HG02642 (cell line): ENCODE measurements at regions not wholly inside any gene's neighbourhood (a gene's known extent, or its start where the extent isn't known, plus 50 kb on each side); places are given as distances from the start of the nearest gene placed in this dataset.

ENCODE experiments used
- ATAC-seq: cut with Tn5 transposase; IDR thresholded peaks from one replicate; pipeline ENCODE4 v1.9.1; 2021; ENCODE audit warnings: mild to moderate bottlenecking; ENCODE audit not compliant: unreplicated experiment, poor library complexity

GRCh38 chr4:22997358-22998224, 304.9 kb downstream of the GBA3 start:
- ATAC-seq, result no peak

- no peak for ATAC-seq
Measured at GRCh38 chr4:22991576-22991975, 298.8 kb downstream of the GBA3 start.

- ATAC-seq, result no peak
Measured at GRCh38 chr4:22988526-22988925, 295.8 kb downstream of the GBA3 start.

- ATAC-seq, result no peak
Measured at GRCh38 chr4:22987870-22988269, 295.1 kb downstream of the GBA3 start.

- no peak for ATAC-seq
Measured at GRCh38 chr4:22986881-22987280, 294.1 kb downstream of the GBA3 start.

- ATAC-seq, result no peak
Measured at GRCh38 chr4:22986262-22986661, 293.5 kb downstream of the GBA3 start.

- no peak for ATAC-seq
Measured at GRCh38 chr4:22984390-22984789, 291.7 kb downstream of the GBA3 start.

GRCh38 chr4:22978656-22979055, 285.9 kb downstream of the GBA3 start:
- no peak for ATAC-seq

GRCh38 chr4:22970665-22971064, 277.9 kb downstream of the GBA3 start:
- no peak for ATAC-seq

GRCh38 chr4:22969287-22969896, 276.7 kb downstream of the GBA3 start:
- ATAC-seq, result no peak

GRCh38 chr4:22962295-22962694, 269.6 kb downstream of the GBA3 start:
- ATAC-seq, result no peak

- no peak for ATAC-seq
Measured at GRCh38 chr4:22959483-22959882, 266.7 kb downstream of the GBA3 start.

- ATAC-seq, result no peak
Measured at GRCh38 chr4:22957774-22958309, 265.1 kb downstream of the GBA3 start.

GRCh38 chr4:22949161-22949855, 256.6 kb downstream of the GBA3 start:
- no peak for ATAC-seq

- ATAC-seq, result no peak
Measured at GRCh38 chr4:22947851-22948250, 255.1 kb downstream of the GBA3 start.

- no peak for ATAC-seq
Measured at GRCh38 chr4:22942920-22943559, 250.3 kb downstream of the GBA3 start.

GRCh38 chr4:22941688-22942375, 249.1 kb downstream of the GBA3 start:
- no peak for ATAC-seq

- no peak for ATAC-seq
Measured at GRCh38 chr4:22932326-22932725, 239.6 kb downstream of the GBA3 start.

- no peak for ATAC-seq
Measured at GRCh38 chr4:22922426-22922825, 229.7 kb downstream of the GBA3 start.

- no peak for ATAC-seq
Measured at GRCh38 chr4:22921936-22922335, 229.2 kb downstream of the GBA3 start.
